ENCODE measurements at regions not wholly inside any gene's neighbourhood (a gene's known extent, or its start where the extent isn't known, plus 50 kb on each side); places are given as distances from the start of the nearest gene placed in this dataset.

GRCh38 chr7:9854605-9855004 is 1119.1 kb upstream of the PHF14 start:
- DNase-seq (ENCODE audit: low read depth in 2 of 2), result no peak

GRCh38 chr7:9856668-9857067 is 1117.0 kb upstream of the PHF14 start:
- no peak for DNase-seq (ENCODE audit: low read depth in 2 of 2)

- no peak for DNase-seq (ENCODE audit: low read depth in 2 of 2)
Observed at GRCh38 chr7:9863545-9863944, 1110.1 kb upstream of the PHF14 start.

GRCh38 chr7:9869151-9869550 is 1104.5 kb upstream of the PHF14 start:
- DNase-seq (ENCODE audit: low read depth in 2 of 2), result no peak

- no peak for DNase-seq (ENCODE audit: low read depth in 2 of 2)
Observed at GRCh38 chr7:9869566-9869965, 1104.1 kb upstream of the PHF14 start.

GRCh38 chr7:9870674-9871073 is 1103.0 kb upstream of the PHF14 start:
- DNase-seq (ENCODE audit: low read depth in 2 of 2), result no peak

- no peak for DNase-seq (ENCODE audit: low read depth in 2 of 2)
Observed at GRCh38 chr7:9874182-9874581, 1099.5 kb upstream of the PHF14 start.

GRCh38 chr7:9876053-9876452 is 1097.6 kb upstream of the PHF14 start:
- DNase-seq (ENCODE audit: low read depth in 2 of 2), result no peak

- no peak for DNase-seq (ENCODE audit: low read depth in 2 of 2)
Observed at GRCh38 chr7:9889554-9889953, 1084.1 kb upstream of the PHF14 start.

- DNase-seq (ENCODE audit: low read depth in 2 of 2), result no peak
Observed at GRCh38 chr7:9890092-9890491, 1083.6 kb upstream of the PHF14 start.

- no peak for DNase-seq (ENCODE audit: low read depth in 2 of 2)
Observed at GRCh38 chr7:9891056-9891455, 1082.6 kb upstream of the PHF14 start.

GRCh38 chr7:9900339-9900738 is 1073.3 kb upstream of the PHF14 start:
- DNase-seq (ENCODE audit: low read depth in 2 of 2), result no peak

- no peak for DNase-seq (ENCODE audit: low read depth in 2 of 2)
Observed at GRCh38 chr7:9921326-9921725, 1052.3 kb upstream of the PHF14 start.

- DNase-seq (ENCODE audit: low read depth in 2 of 2), result no peak
Observed at GRCh38 chr7:9937944-9938631, 1035.6 kb upstream of the PHF14 start.

- DNase-seq (ENCODE audit: low read depth in 2 of 2), result no peak
Observed at GRCh38 chr7:9939176-9939575, 1034.5 kb upstream of the PHF14 start.

GRCh38 chr7:9945131-9945530 is 1028.5 kb upstream of the PHF14 start:
- no peak for DNase-seq (ENCODE audit: low read depth in 2 of 2)

GRCh38 chr7:9945857-9946256 is 1027.8 kb upstream of the PHF14 start:
- no peak for DNase-seq (ENCODE audit: low read depth in 2 of 2)

GRCh38 chr7:9955138-9955537 is 1018.5 kb upstream of the PHF14 start:
- no peak for DNase-seq (ENCODE audit: low read depth in 2 of 2)

- DNase-seq (ENCODE audit: low read depth in 2 of 2), result no peak
Observed at GRCh38 chr7:9958486-9958885, 1015.2 kb upstream of the PHF14 start.

- DNase-seq (ENCODE audit: low read depth in 2 of 2), result no peak
Observed at GRCh38 chr7:9960460-9960859, 1013.2 kb upstream of the PHF14 start.

GRCh38 chr7:9961161-9961922 is 1012.3 kb upstream of the PHF14 start:
- DNase-seq (ENCODE audit: low read depth in 2 of 2), result no peak

GRCh38 chr7:9962742-9963141 is 1010.9 kb upstream of the PHF14 start:
- no peak for DNase-seq (ENCODE audit: low read depth in 2 of 2)
